Lower leg skin (tissue), 4 donors: ENCODE measurements at regions not wholly inside any gene's neighbourhood (a gene's known extent, or its start where the extent isn't known, plus 50 kb on each side); places are given as distances from the start of the nearest gene placed in this dataset.
"Not testable (repeated sequence)": the region's sequence is repeated elsewhere in the genome, so short reads cannot be mapped to it uniquely, and the experiment has no call there.

Experiments used
- DNase-seq, 2 donors: peaks; one replicate each; pipeline ENCODE4 v3.0.0-alpha.2; 2019; ENCODE audit warnings: low spot score in 2 of 2
- H3K4me3 ChIP-seq: fragments of 200-600 bp; sonication (generic); 2 replicates; pipeline ENCODE4 v1.5.1; 2017; ENCODE audit warnings: mild to moderate bottlenecking, low read depth; ENCODE audit not compliant: poor library complexity, severe bottlenecking
- POLR2A ChIP-seq, 2 donors: fragments of 450-650 bp; IDR thresholded peaks; one replicate each; pipeline ENCODE4 v1.6.1; 2016 to 2017; ENCODE audit warnings: antibody characterized with exemption in 2 of 2, mild to moderate bottlenecking in 1 of 2, moderate library complexity in 1 of 2
- WGBS, 2 donors: methylation state at CpG; one replicate each; pipeline ENCODE4 v1.1.5; 2018; 5-methylcytosine and 5-hydroxymethylcytosine counted together
- intact Hi-C: fragments of 100-400 bp; cut with DNase I; formaldehyde crosslinking; loops from one replicate; pipeline ENCODE4 v1.15.0; 2023; ENCODE audit warnings: low total_unique reads
- TF ChIP-seq, protein P1 (sequence below), 3 donors: fragments of 450-650 bp; IDR thresholded peaks; one replicate each; pipeline ENCODE4 v1.5.1; 2016; ENCODE audit warnings: antibody characterized with exemption in 3 of 3, mild to moderate bottlenecking in 3 of 3, moderate library complexity in 2 of 3

- DNase-seq = peak in 1 of 2 donors; percentile 18
- intact Hi-C loops = no loop called here
- WGBS, 2 donors = 21 to 45% methylated on average over 1 of the region's 1 CpG
Measured at GRCh38 chr3:94402126-94402525, 339.3 kb downstream of the NSUN3 start.

GRCh38 chr3:94405258-94406035, 342.6 kb downstream of the NSUN3 start:
- H3K4me3 ChIP-seq = no peak overlapping the region
- no peak for DNase-seq
- WGBS, 2 donors = 58 to 68% methylated on average over 5 of the region's 5 CpGs
- TF ChIP-seq, protein P1, sequence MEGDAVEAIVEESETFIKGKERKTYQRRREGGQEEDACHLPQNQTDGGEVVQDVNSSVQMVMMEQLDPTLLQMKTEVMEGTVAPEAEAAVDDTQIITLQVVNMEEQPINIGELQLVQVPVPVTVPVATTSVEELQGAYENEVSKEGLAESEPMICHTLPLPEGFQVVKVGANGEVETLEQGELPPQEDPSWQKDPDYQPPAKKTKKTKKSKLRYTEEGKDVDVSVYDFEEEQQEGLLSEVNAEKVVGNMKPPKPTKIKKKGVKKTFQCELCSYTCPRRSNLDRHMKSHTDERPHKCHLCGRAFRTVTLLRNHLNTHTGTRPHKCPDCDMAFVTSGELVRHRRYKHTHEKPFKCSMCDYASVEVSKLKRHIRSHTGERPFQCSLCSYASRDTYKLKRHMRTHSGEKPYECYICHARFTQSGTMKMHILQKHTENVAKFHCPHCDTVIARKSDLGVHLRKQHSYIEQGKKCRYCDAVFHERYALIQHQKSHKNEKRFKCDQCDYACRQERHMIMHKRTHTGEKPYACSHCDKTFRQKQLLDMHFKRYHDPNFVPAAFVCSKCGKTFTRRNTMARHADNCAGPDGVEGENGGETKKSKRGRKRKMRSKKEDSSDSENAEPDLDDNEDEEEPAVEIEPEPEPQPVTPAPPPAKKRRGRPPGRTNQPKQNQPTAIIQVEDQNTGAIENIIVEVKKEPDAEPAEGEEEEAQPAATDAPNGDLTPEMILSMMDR (IDR thresholded peaks at IDR 0.05) = no peak
- intact Hi-C loops = no loop called here

More at GRCh38 chr3:94402126-94402525, 339.3 kb downstream of the NSUN3 start:
- TF ChIP-seq, protein P1 (IDR thresholded peaks at IDR 0.05) = no peak
- H3K4me3 ChIP-seq = no peak overlapping the region

GRCh38 chr3:94406595-94406994, 343.7 kb downstream of the NSUN3 start:
- intact Hi-C loops = no loop called here
- TF ChIP-seq, protein P1 (IDR thresholded peaks at IDR 0.05) = no peak
- TF ChIP-seq POLR2A (IDR thresholded peaks at IDR 0.05) = no peak
- no peak overlapping the region for H3K4me3 ChIP-seq
- DNase-seq = no peak

DNA sequence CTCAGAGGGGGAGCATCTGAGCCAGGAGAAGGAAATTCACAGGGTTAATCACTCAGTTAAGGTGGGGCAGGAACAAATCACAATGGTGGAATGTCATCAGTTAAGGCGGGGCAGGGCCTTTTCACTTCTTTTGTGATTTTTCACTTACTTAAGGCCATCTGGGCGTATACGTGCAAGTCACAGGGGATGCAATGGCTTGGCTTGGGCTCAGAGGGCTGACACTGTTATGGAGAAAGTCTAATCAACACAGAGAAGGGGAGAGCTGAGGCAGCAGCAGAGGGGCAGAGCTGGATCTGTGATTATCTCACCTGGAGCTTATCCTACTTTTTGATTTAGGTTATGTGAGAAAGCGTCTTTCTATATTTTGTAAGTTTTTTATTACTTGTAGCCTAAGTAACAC, 350.1 kb downstream of the NSUN3 start:
- intact Hi-C loops, H3K4me3 ChIP-seq, DNase-seq: not testable (repeated sequence)
- WGBS, 2 donors = 75 to 79% methylated on average over 4 of the region's 4 CpGs

DNA sequence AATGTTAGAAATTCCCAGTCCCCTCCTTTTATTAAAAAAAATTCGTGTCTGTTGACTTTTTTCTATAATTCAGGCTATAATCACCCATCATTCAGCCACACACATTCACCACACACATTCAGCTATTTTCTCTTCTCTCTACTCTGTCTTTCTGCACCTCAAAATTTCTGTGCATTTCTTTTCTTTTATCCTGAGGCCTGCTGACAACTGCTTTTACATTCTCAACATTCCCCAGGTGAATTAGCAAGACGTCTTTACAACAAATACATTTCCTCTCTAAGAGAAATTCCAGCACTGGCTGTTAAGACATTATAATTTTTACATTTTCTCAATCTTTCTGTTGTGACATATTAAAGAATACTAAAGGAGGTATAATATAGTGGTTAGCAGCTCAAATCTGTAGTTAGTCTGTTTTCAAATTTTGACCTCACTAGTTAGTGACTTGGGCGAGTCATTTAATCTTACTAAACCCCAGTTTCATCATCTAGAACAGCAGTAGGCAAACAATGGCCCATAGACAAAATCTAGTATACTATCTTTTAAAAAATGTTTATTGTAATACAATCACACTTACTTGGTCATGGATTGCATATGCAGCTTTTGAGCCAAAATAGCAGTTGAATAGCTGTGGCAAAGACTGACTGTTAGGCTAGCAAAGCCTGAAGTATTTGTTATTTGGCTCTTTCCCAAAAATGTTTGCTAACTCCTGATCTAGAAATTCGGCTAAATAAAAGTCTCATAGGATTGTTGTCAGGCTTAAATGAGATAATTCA, 350.7 kb downstream of the NSUN3 start:
- no peak overlapping the region for H3K4me3 ChIP-seq
- intact Hi-C loops = no loop called here
- DNase-seq = no peak
- 59% methylated on average over 4 of the region's 4 CpGs for WGBS, 2 donors
- TF ChIP-seq POLR2A (IDR thresholded peaks at IDR 0.05) = no peak
- TF ChIP-seq, protein P1 (IDR thresholded peaks at IDR 0.05) = no peak

GRCh38 chr3:94414418-94414817, 351.6 kb downstream of the NSUN3 start:
- no peak for TF ChIP-seq POLR2A (IDR thresholded peaks at IDR 0.05)
- TF ChIP-seq, protein P1 (IDR thresholded peaks at IDR 0.05) = no peak
- DNase-seq = no peak

More at GRCh38 chr3:94414418-94414817, 351.6 kb downstream of the NSUN3 start:
- intact Hi-C loops = no loop called here
- no peak overlapping the region for H3K4me3 ChIP-seq
- WGBS, 2 donors = 52 to 72% methylated on average over 2 of the region's 2 CpGs
